HCT116 (cell line): ENCODE measurements at regions not wholly inside any gene's neighbourhood (a gene's known extent, or its start where the extent isn't known, plus 50 kb on each side); places are given as distances from the start of the nearest gene placed in this dataset.

Experiments
- ATAC-seq: fragments of 200-7000 bp; cut with Tn5 transposase; 2 replicates; pipeline ENCODE4 v1.9.1; 2020; ENCODE audit warnings: mild to moderate bottlenecking, moderate library complexity
- BruUV-seq: library from RNA; stranded (reverse); fragments of 400-500 nt; replicated peaks from 2 replicates; lab custom pipeline; 2021; lab: Mats Ljungman, UMichigan
- CTCF ChIA-PET: fragments of 300-600 bp; sonication (Branson Sonifier 250); formaldehyde crosslinking; loops from one replicate; lab custom pipeline; 2021; ENCODE audit warnings: antibody characterized with exemption; lab: Charles Lee
- POLR2A ChIA-PET: fragments of 300-600, 350-600 bp; sonication (Branson Sonifier 250); formaldehyde crosslinking; loops from one replicate; lab custom pipeline; 2021; ENCODE audit warnings: antibody characterized with exemption; lab: Charles Lee
- RAD21 ChIA-PET, 2 experiments: fragments of 300-600 bp; sonication (Branson Sonifier 250); formaldehyde crosslinking; loops; one replicate each; lab custom pipeline; 2023; ENCODE audit warnings: low total read pairs in 2 of 2; ENCODE audit not compliant: uncharacterized antibody in 2 of 2, unreplicated experiment in 2 of 2, low non-redundant PET in 1 of 2; lab: Charles Lee
- DNase-seq: peaks from one replicate; pipeline ENCODE4 v3.0.0-alpha.2; 2010; ENCODE audit warnings: low read depth, low spot score
- H2AFZ ChIP-seq: fragments of 200-600 bp; shearing (Covaris generic), sonication (generic); 2 replicates; pipeline ENCODE4 v1.6.1; 2017; ENCODE audit warnings: low read depth, mixed run types, mixed read lengths, antibody characterized with exemption, low read length; ENCODE audit not compliant: poor library complexity, severe bottlenecking
- H3K27ac ChIP-seq: 2 replicates; pipeline ENCODE4 v1.5.1; 2012; ENCODE audit warnings: low read depth, low read length
- H3K27me3 ChIP-seq: fragments of 200-600 bp; sonication (generic); 2 replicates; pipeline ENCODE4 v1.6.1; 2016; ENCODE audit warnings: mixed run types, low read length, mixed read lengths; ENCODE audit not compliant: insufficient read depth
- H3K36me3 ChIP-seq, 2 experiments: fragments of 200-500 bp in 1 of 2; fragments of 200-600 bp in 1 of 2; sonication (Bioruptor generic) in 1 of 2; sonication (generic) in 1 of 2; 2 replicates each; pipeline versions ENCODE4 v1.5.1 to v1.6.1; 2014 to 2016; ENCODE audit warnings: low read length in 2 of 2, inconsistent platforms in 1 of 2, mixed read lengths in 1 of 2, mixed run types in 1 of 2; ENCODE audit not compliant: insufficient read depth in 2 of 2, control insufficient read depth in 1 of 2
- H3K4me1 ChIP-seq, 2 experiments: fragments of 200-600 bp in 1 of 2; sonication (generic) in 1 of 2; 2 replicates each; pipeline versions ENCODE4 v1.5.1 to v1.6.1; 2012 to 2017; ENCODE audit warnings: low read length in 2 of 2, inconsistent platforms in 1 of 2, mild to moderate bottlenecking in 1 of 2, mixed read lengths in 1 of 2, mixed run types in 1 of 2, moderate library complexity in 1 of 2; ENCODE audit not compliant: insufficient read depth in 2 of 2, control insufficient read depth in 1 of 2
- H3K4me2 ChIP-seq: fragments of 200-600 bp; sonication (generic); 2 replicates; pipeline ENCODE4 v1.6.1; 2017; ENCODE audit warnings: mixed run types, low read length, mixed read lengths
- H3K4me3 ChIP-seq, 2 experiments: fragments of 200-600 bp in 1 of 2; sonication (generic) in 1 of 2; replicated peaks in 1 of 2; 2 replicates each; pipeline ENCODE4 v1.5.1; 2011 to 2016; ENCODE audit warnings: low read length in 2 of 2, control low read depth in 1 of 2, low read depth in 1 of 2, mild to moderate bottlenecking in 1 of 2, mixed read lengths in 1 of 2, mixed run types in 1 of 2
- H3K79me2 ChIP-seq: fragments of 200-600 bp; sonication (generic); 2 replicates; pipeline ENCODE4 v1.6.1; 2017; ENCODE audit warnings: mild to moderate bottlenecking, mixed run types, low read length, moderate library complexity, mixed read lengths; ENCODE audit not compliant: insufficient read depth
- H3K9ac ChIP-seq: fragments of 200-600 bp; sonication (generic); 2 replicates; pipeline ENCODE4 v1.6.1; 2016; ENCODE audit warnings: low read length, mixed read lengths
- H3K9me2 ChIP-seq: fragments of 200-600 bp; sonication (generic), shearing (Covaris generic); 2 replicates; pipeline ENCODE4 v1.6.1; 2017; ENCODE audit warnings: mixed run types, mild to moderate bottlenecking, moderate library complexity; ENCODE audit not compliant: insufficient read depth
- H3K9me3 ChIP-seq, 2 experiments: fragments of 200-500 bp in 1 of 2; fragments of 200-600 bp in 1 of 2; sonication (Bioruptor generic) in 1 of 2; sonication (generic) in 1 of 2; 2 replicates each; pipeline ENCODE4 v1.6.1; 2014 to 2017; ENCODE audit warnings: low read length in 2 of 2, mixed read lengths in 2 of 2, inconsistent platforms in 1 of 2, low read depth in 1 of 2, mild to moderate bottlenecking in 1 of 2, mixed run types in 1 of 2, moderate library complexity in 1 of 2; ENCODE audit not compliant: control insufficient read depth in 1 of 2, insufficient read depth in 1 of 2
- H4K20me1 ChIP-seq: fragments of 200-600 bp; sonication (generic), shearing (Covaris generic); 2 replicates; pipeline ENCODE4 v1.6.1; 2017; ENCODE audit warnings: mixed run types, mild to moderate bottlenecking, moderate library complexity; ENCODE audit not compliant: insufficient read depth
- ATF3 ChIP-seq: IDR thresholded peaks from 2 replicates; pipeline ENCODE4 v1.6.1; 2012
- CEBPB ChIP-seq: IDR thresholded peaks from 2 replicates; pipeline ENCODE4 v1.6.1; 2012; ENCODE audit warnings: low read depth
- EZH2 ChIP-seq: fragments of 200-600 bp; sonication (generic); IDR thresholded peaks from 2 replicates; pipeline ENCODE4 v1.6.1; 2017; ENCODE audit warnings: antibody characterized with exemption, mixed run types
- FOSL1 ChIP-seq: IDR thresholded peaks from 2 replicates; pipeline ENCODE4 v1.6.1; 2012; ENCODE audit warnings: low read depth
- RAD21 ChIP-seq: IDR thresholded peaks from 2 replicates; pipeline ENCODE4 v1.6.1; 2012; ENCODE audit warnings: low read depth, mild to moderate bottlenecking
- YY1 ChIP-seq: IDR thresholded peaks from 2 replicates; pipeline ENCODE4 v1.6.1; 2011; ENCODE audit warnings: low read length, low read depth, moderate library complexity, mild to moderate bottlenecking; ENCODE audit not compliant: insufficient replicate concordance; ENCODE audit errors: extremely low read depth
- ZNF274 ChIP-seq: fragments of 200-500 bp; sonication (Bioruptor generic); IDR thresholded peaks from 2 replicates; pipeline ENCODE4 v1.6.1; 2014; ENCODE audit warnings: mild to moderate bottlenecking, low read depth, low read length, inconsistent platforms
- intact Hi-C: fragments of 100-400 bp; cut with micrococcal nuclease; formaldehyde crosslinking; loops from 2 replicates; pipeline ENCODE4 v1.10.0; 2022

GRCh38 chr7:136055266-136055665 is 78.1 kb upstream of the MTPN start:
- RAD21 ChIA-PET = no interaction called here
- no peaks in the 10 kb centered on the region for H4K20me1 ChIP-seq
- H3K36me3 ChIP-seq = no peaks in the 10 kb centered on the region
- no peaks in the 10 kb centered on the region for H3K9me3 ChIP-seq
- TF ChIP-seq RAD21 (no peak), YY1 (no peak), EZH2 (no peak), ATF3 (no peak), ZNF274 (no peak)
- TF ChIP-seq, all 23 proteins: peak for 0
- DNase-seq (no peak), ATAC-seq (no peak)
- no peak overlapping the region for H3K4me3 ChIP-seq
- no peak overlapping the region for H2AFZ ChIP-seq
- H3K79me2 ChIP-seq = no peaks in the 10 kb centered on the region
- H3K9me2 ChIP-seq = no peaks in the 10 kb centered on the region
- no peaks in the 10 kb centered on the region for H3K4me1 ChIP-seq
- no peak overlapping the region for H3K9ac ChIP-seq
- intact Hi-C loops = no loop called here
- no peak overlapping the region for H3K27ac ChIP-seq
- POLR2A ChIA-PET = no interaction called here
- CTCF ChIA-PET = no interaction called here
- H3K27me3 ChIP-seq = peaks cover 7% of the 10 kb centered on the region; the same call in 1 of the 2 replicates
- no TSS peak for BruUV-seq
- H3K4me2 ChIP-seq = no peak overlapping the region

GRCh38 chr7:136053689-136054485 is 76.7 kb upstream of the MTPN start:
- intact Hi-C loops = no loop called here
- Histone ChIP-seq H3K9ac (no peak overlapping the region), H3K4me2 (no peak overlapping the region), H4K20me1 (no peaks in the 10 kb centered on the region), H3K79me2 (no peaks in the 10 kb centered on the region), H3K9me3 (no peaks in the 10 kb centered on the region), H3K4me1 (no peaks in the 10 kb centered on the region), H2AFZ (no peak overlapping the region), H3K9me2 (no peaks in the 10 kb centered on the region), H3K4me3 (no peak overlapping the region), H3K36me3 (no peaks in the 10 kb centered on the region), H3K27me3 (0 out of 2 replicates have a peak, but pooled peaks cover 7% of the 10 kb centered on the region), H3K27ac (no peak overlapping the region)
- RAD21 ChIA-PET = no interaction called here
- no TSS peak for BruUV-seq
- POLR2A ChIA-PET = no interaction called here
- TF ChIP-seq CEBPB = no peak
- no peak for TF ChIP-seq FOSL1
- DNase-seq = no peak
- no peak for ATAC-seq
- CTCF ChIA-PET = no interaction called here
